MM.1S (cell line): ENCODE measurements at regions not wholly inside any gene's neighbourhood (a gene's known extent, or its start where the extent isn't known, plus 50 kb on each side); places are given as distances from the start of the nearest gene placed in this dataset.

ENCODE experiments used
- DNase-seq: peaks from one replicate; pipeline ENCODE4 v3.0.0-alpha.2; 2015
- H2AFZ ChIP-seq: fragments of 300-600 bp; sonication (generic); 2 replicates; pipeline ENCODE4 v1.6.0; 2016; ENCODE audit warnings: antibody characterized with exemption, low read length
- H3F3A ChIP-seq: fragments of 300-600 bp; sonication (generic); 2 replicates; pipeline ENCODE4 v1.6.1; 2016; ENCODE audit warnings: mild to moderate bottlenecking, antibody characterized with exemption, low read length, moderate library complexity, mixed read lengths; ENCODE audit not compliant: insufficient read depth
- H3K27ac ChIP-seq: fragments of 300-600 bp; sonication (generic); 2 replicates; pipeline ENCODE4 v1.5.1; 2016; ENCODE audit warnings: mild to moderate bottlenecking, low read length
- H3K27me3 ChIP-seq: fragments of 300-600 bp; sonication (generic); replicated peaks from 2 replicates; pipeline ENCODE4 v1.6.0; 2016; ENCODE audit warnings: low read length; ENCODE audit not compliant: insufficient read depth
- H3K36me3 ChIP-seq: fragments of 300-600 bp; sonication (generic); replicated peaks from 2 replicates; pipeline ENCODE4 v1.6.1; 2016; ENCODE audit warnings: mild to moderate bottlenecking, low read length, mixed read lengths; ENCODE audit not compliant: insufficient read depth
- H3K4me1 ChIP-seq: fragments of 300-600 bp; sonication (generic); 2 replicates; pipeline ENCODE4 v1.6.1; 2016; ENCODE audit warnings: low read length, mixed read lengths
- H3K4me2 ChIP-seq: fragments of 300-600 bp; sonication (generic); 2 replicates; pipeline ENCODE4 v1.6.0; 2016; ENCODE audit warnings: low read depth, low read length
- H3K4me3 ChIP-seq: fragments of 300-600 bp; sonication (generic); 2 replicates; pipeline ENCODE4 v1.5.1; 2016; ENCODE audit warnings: low read length, mixed read lengths
- H3K79me2 ChIP-seq: fragments of 300-600 bp; sonication (generic); 2 replicates; pipeline ENCODE4 v1.6.1; 2016; ENCODE audit warnings: mixed run types, low read length, mixed read lengths
- H3K9ac ChIP-seq: fragments of 300-600 bp; sonication (generic); 2 replicates; pipeline ENCODE4 v1.6.1; 2016; ENCODE audit warnings: low read length, mixed read lengths
- H3K9me2 ChIP-seq: fragments of 300-600 bp; sonication (generic); replicated peaks from 2 replicates; pipeline ENCODE4 v1.6.1; 2016; ENCODE audit warnings: mild to moderate bottlenecking, low read length, mixed read lengths; ENCODE audit not compliant: insufficient read depth
- H3K9me3 ChIP-seq: fragments of 300-600 bp; sonication (generic); replicated peaks from 2 replicates; pipeline ENCODE4 v1.6.1; 2016; ENCODE audit warnings: mild to moderate bottlenecking, low read length, mixed read lengths; ENCODE audit not compliant: insufficient read depth
- H4K20me1 ChIP-seq: fragments of 300-600 bp; sonication (generic); 2 replicates; pipeline ENCODE4 v1.6.1; 2016; ENCODE audit warnings: mild to moderate bottlenecking, low read length, moderate library complexity, mixed read lengths; ENCODE audit not compliant: insufficient read depth
- EZH2 ChIP-seq: fragments of 300-600 bp; sonication (generic); optimal IDR thresholded peaks from 2 replicates; pipeline ENCODE3; 2017; ENCODE audit warnings: low read depth, mild to moderate bottlenecking, antibody characterized with exemption, low read length, mixed read lengths
- EZH2phosphoT487 ChIP-seq: fragments of 300-600 bp; sonication (generic); IDR thresholded peaks from 2 replicates; pipeline ENCODE4 v1.6.1; 2018; ENCODE audit warnings: antibody characterized with exemption, low read length
- TF ChIP-seq, protein P1 (sequence below): fragments of 300-600 bp; sonication (generic); IDR thresholded peaks from 2 replicates; pipeline ENCODE4 v1.5.1; 2016; ENCODE audit warnings: antibody characterized with exemption, low read length, mixed read lengths

DNA sequence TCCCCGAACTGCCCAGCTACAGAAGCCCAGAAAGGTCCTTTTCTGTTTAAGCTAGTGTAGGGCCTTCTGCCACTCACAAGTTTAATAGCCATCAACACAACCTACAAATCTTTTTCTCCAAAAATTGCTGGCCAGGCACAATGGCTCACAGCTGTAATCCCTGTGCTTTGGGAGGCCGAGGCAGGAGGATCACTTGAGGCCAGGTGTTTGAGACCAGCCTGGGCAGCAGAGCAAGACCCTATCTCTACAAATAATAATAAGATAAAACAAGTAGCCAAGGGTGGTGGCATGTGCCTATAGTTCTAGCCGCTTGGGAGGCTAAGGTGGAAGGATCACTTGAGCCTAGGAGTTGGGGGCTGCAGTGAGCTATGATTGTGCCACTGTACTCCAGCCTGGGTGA, 176.4 kb downstream of the HSD17B3 start:
- H4K20me1 ChIP-seq, result no peaks in the 10 kb centered on the region
- no peaks in the 10 kb centered on the region for H3K36me3 ChIP-seq
- H3K4me3 ChIP-seq, result no peak overlapping the region
- H3K9me3 ChIP-seq, result no peaks in the 10 kb centered on the region
- peaks cover 5% of the 10 kb centered on the region; the same call in 1 of the 2 replicates for H3K4me1 ChIP-seq
- no peak overlapping the region for H3K27ac ChIP-seq
- TF ChIP-seq EZH2phosphoT487, result no peak
- TF ChIP-seq EZH2, result no peak
- TF ChIP-seq, protein P1, sequence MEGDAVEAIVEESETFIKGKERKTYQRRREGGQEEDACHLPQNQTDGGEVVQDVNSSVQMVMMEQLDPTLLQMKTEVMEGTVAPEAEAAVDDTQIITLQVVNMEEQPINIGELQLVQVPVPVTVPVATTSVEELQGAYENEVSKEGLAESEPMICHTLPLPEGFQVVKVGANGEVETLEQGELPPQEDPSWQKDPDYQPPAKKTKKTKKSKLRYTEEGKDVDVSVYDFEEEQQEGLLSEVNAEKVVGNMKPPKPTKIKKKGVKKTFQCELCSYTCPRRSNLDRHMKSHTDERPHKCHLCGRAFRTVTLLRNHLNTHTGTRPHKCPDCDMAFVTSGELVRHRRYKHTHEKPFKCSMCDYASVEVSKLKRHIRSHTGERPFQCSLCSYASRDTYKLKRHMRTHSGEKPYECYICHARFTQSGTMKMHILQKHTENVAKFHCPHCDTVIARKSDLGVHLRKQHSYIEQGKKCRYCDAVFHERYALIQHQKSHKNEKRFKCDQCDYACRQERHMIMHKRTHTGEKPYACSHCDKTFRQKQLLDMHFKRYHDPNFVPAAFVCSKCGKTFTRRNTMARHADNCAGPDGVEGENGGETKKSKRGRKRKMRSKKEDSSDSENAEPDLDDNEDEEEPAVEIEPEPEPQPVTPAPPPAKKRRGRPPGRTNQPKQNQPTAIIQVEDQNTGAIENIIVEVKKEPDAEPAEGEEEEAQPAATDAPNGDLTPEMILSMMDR, result no peak
- H3K9me2 ChIP-seq, result no peaks in the 10 kb centered on the region
- H3K79me2 ChIP-seq, result no peaks in the 10 kb centered on the region
- no peak overlapping the region for H3K9ac ChIP-seq
- DNase-seq, result no peak
- H2AFZ ChIP-seq, result no peak overlapping the region
- H3F3A ChIP-seq, result no peaks in the 10 kb centered on the region
- H3K4me2 ChIP-seq, result no peak overlapping the region
- H3K27me3 ChIP-seq, result no peaks in the 10 kb centered on the region

DNA sequence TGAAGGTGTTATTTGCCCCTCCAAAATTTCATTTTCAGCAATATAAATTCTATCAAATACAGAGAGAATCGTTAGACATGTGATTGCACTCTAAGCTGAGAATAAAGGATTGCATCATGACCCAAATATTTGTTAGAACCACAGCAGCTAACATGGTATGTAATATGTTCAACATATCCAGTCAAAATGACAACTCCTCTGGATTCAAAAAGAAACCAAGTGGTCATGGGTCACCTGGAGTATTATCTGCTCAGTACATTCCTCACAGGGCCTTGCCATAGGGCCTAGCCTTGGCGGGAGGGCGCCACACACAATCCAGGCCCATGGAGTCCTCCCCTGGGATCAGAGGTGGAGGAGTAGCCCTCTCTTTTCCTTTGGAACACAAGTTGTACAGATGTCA, 179.2 kb downstream of the HSD17B3 start:
- Histone ChIP-seq H2AFZ (no peak overlapping the region), H3F3A (no peaks in the 10 kb centered on the region), H3K36me3 (no peaks in the 10 kb centered on the region), H3K9me3 (no peaks in the 10 kb centered on the region), H3K9ac (no peak overlapping the region), H3K27me3 (no peaks in the 10 kb centered on the region), H3K27ac (no peak overlapping the region), H3K4me1 (peaks cover 5% of the 10 kb centered on the region; the same call in 1 of the 2 replicates), H3K9me2 (no peaks in the 10 kb centered on the region), H3K79me2 (no peaks in the 10 kb centered on the region), H3K4me3 (no peak overlapping the region), H4K20me1 (no peaks in the 10 kb centered on the region), H3K4me2 (no peak overlapping the region)
- no peak for DNase-seq
- TF ChIP-seq, protein P1, result no peak
- TF ChIP-seq EZH2 (no peak), EZH2phosphoT487 (no peak)

GRCh38 chr9:96122282-96122681, 179.7 kb downstream of the HSD17B3 start:
- H3K9ac ChIP-seq, result no peak overlapping the region
- no peaks in the 10 kb centered on the region for H3K79me2 ChIP-seq
- DNase-seq, result no peak
- H3K4me3 ChIP-seq, result no peak overlapping the region
- no peak overlapping the region for H2AFZ ChIP-seq
- no peaks in the 10 kb centered on the region for H3K36me3 ChIP-seq
- H3K4me1 ChIP-seq, result peaks cover 5% of the 10 kb centered on the region; the same call in 1 of the 2 replicates
- no peak overlapping the region for H3K4me2 ChIP-seq
- H4K20me1 ChIP-seq, result no peaks in the 10 kb centered on the region
- no peaks in the 10 kb centered on the region for H3F3A ChIP-seq
- TF ChIP-seq, protein P1, result no peak
- TF ChIP-seq EZH2 (no peak), EZH2phosphoT487 (no peak)
- H3K9me3 ChIP-seq, result no peaks in the 10 kb centered on the region
- no peak overlapping the region for H3K27ac ChIP-seq
- no peaks in the 10 kb centered on the region for H3K9me2 ChIP-seq
- no peaks in the 10 kb centered on the region for H3K27me3 ChIP-seq
